G401.6 (cell line): ENCODE measurements at regions not wholly inside any gene's neighbourhood (a gene's known extent, or its start where the extent isn't known, plus 50 kb on each side); places are given as distances from the start of the nearest gene placed in this dataset.
"Not testable (repeated sequence)": the region's sequence is repeated elsewhere in the genome, so short reads cannot be mapped to it uniquely, and the experiment has no call there.

Experiments
- FAIRE-seq: peaks from 2 replicates; lab custom pipeline; 2012; peaks lifted over from hg19 to GRCh38; lab: Jason Lieb, UNC

- FAIRE-seq = no peak
These were observed 366.8 kb downstream of the RPS6KC1 start for GRCh38 chr1:213417846-213418245.

- no peak for FAIRE-seq
These were observed 367.4 kb downstream of the RPS6KC1 start for GRCh38 chr1:213418268-213419071.

- no peak for FAIRE-seq
These were observed 368.5 kb downstream of the RPS6KC1 start for GRCh38 chr1:213419401-213420030.

- FAIRE-seq = not testable (repeated sequence)
These were observed 370.1 kb downstream of the RPS6KC1 start for GRCh38 chr1:213421178-213421577.

- no peak for FAIRE-seq
These were observed 372.0 kb downstream of the RPS6KC1 start for GRCh38 chr1:213423041-213423440.

- FAIRE-seq = no peak
These were observed 372.6 kb downstream of the RPS6KC1 start for GRCh38 chr1:213423605-213424004.

- no peak for FAIRE-seq
These were observed 374.5 kb downstream of the RPS6KC1 start for GRCh38 chr1:213425376-213426030.

GRCh38 chr1:213429642-213430041, 378.6 kb downstream of the RPS6KC1 start:
- FAIRE-seq = no peak

- FAIRE-seq = no peak
These were observed 384.7 kb downstream of the RPS6KC1 start for GRCh38 chr1:213435715-213436114.

- FAIRE-seq = no peak
These were observed 387.3 kb downstream of the RPS6KC1 start for GRCh38 chr1:213438339-213438738.

GRCh38 chr1:213439703-213440102, 388.7 kb downstream of the RPS6KC1 start:
- FAIRE-seq = no peak

- FAIRE-seq = no peak
These were observed 389.7 kb downstream of the RPS6KC1 start for GRCh38 chr1:213440766-213441165.

GRCh38 chr1:213443415-213443814, 392.4 kb downstream of the RPS6KC1 start:
- no peak for FAIRE-seq

GRCh38 chr1:213444224-213444623, 393.2 kb downstream of the RPS6KC1 start:
- no peak for FAIRE-seq

GRCh38 chr1:213446496-213446895, 395.5 kb downstream of the RPS6KC1 start:
- no peak for FAIRE-seq

- no peak for FAIRE-seq
These were observed 397.3 kb downstream of the RPS6KC1 start for GRCh38 chr1:213448360-213448759.

- no peak for FAIRE-seq
These were observed 397.7 kb downstream of the RPS6KC1 start for GRCh38 chr1:213448776-213449175.

GRCh38 chr1:213452501-213452900, 401.5 kb downstream of the RPS6KC1 start:
- no peak for FAIRE-seq

- FAIRE-seq = no peak
These were observed 406.1 kb downstream of the RPS6KC1 start for GRCh38 chr1:213457186-213457585.

- FAIRE-seq = no peak
These were observed 406.7 kb downstream of the RPS6KC1 start for GRCh38 chr1:213457733-213458132.

GRCh38 chr1:213462374-213462773, 411.3 kb downstream of the RPS6KC1 start:
- FAIRE-seq = not testable (repeated sequence)

- no peak for FAIRE-seq
These were observed 413.9 kb downstream of the RPS6KC1 start for GRCh38 chr1:213464786-213465460.

GRCh38 chr1:213466541-213466940, 415.5 kb downstream of the RPS6KC1 start:
- no peak for FAIRE-seq
